ENCODE measurements at regions not wholly inside any gene's neighbourhood (a gene's known extent, or its start where the extent isn't known, plus 50 kb on each side); places are given as distances from the start of the nearest gene placed in this dataset.

DNA sequence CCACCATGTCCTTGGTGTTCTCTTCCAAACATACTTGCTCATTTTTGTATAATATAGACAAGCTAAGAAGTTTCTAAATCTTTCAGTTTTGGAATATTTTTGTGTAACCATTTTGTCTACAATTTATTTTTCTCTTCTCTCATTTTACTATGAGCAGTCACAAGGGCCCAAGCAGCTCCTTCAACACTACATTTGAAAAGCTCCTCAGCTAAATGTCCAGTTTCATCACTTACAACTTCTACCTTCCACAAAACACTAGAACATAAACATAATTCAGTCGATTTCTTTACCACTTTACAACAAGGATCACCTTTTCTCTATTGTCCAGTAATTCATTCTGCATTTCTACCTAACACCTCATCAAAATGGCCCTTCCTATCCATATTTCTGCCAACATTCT, 554.4 kb downstream of the RAB28 start:
- Histone ChIP-seq H3K4me3 (ENCODE audit: low read depth in 1 of 3, low read length in 3 of 3) (no peak overlapping the region), H3K27me3 (ENCODE audit: control insufficient read depth in 4 of 4, insufficient read depth in 4 of 4, low read length in 3 of 4) (no peaks in the 10 kb centered on the region), H3K9ac (ENCODE audit: low read depth in 1 of 2, low read length in 2 of 2) (no peak overlapping the region), H3K36me3 (ENCODE audit: control insufficient read depth in 4 of 4, insufficient read depth in 3 of 4, low read depth in 1 of 4, low read length in 3 of 4) (no peaks in the 10 kb centered on the region), H3K4me1 (ENCODE audit: control insufficient read depth in 4 of 4, insufficient read depth in 4 of 4, low read length in 3 of 4) (peaks cover 0 to 30% (median 25%) of the 10 kb centered on the region in 4 donors), H3K27ac (ENCODE audit: low read depth in 1 of 2, low read length in 2 of 2) (no peak overlapping the region), H3K9me3 (ENCODE audit: control insufficient read depth in 4 of 4, low read length in 3 of 4) (peaks cover 0 to 1% (median 0%) of the 10 kb centered on the region in 4 donors)
- WGBS: 82% methylated on average over 1 of the region's 1 CpG
- DNase-seq (ENCODE audit: low spot score): no peak
- TF ChIP-seq, protein P1, sequence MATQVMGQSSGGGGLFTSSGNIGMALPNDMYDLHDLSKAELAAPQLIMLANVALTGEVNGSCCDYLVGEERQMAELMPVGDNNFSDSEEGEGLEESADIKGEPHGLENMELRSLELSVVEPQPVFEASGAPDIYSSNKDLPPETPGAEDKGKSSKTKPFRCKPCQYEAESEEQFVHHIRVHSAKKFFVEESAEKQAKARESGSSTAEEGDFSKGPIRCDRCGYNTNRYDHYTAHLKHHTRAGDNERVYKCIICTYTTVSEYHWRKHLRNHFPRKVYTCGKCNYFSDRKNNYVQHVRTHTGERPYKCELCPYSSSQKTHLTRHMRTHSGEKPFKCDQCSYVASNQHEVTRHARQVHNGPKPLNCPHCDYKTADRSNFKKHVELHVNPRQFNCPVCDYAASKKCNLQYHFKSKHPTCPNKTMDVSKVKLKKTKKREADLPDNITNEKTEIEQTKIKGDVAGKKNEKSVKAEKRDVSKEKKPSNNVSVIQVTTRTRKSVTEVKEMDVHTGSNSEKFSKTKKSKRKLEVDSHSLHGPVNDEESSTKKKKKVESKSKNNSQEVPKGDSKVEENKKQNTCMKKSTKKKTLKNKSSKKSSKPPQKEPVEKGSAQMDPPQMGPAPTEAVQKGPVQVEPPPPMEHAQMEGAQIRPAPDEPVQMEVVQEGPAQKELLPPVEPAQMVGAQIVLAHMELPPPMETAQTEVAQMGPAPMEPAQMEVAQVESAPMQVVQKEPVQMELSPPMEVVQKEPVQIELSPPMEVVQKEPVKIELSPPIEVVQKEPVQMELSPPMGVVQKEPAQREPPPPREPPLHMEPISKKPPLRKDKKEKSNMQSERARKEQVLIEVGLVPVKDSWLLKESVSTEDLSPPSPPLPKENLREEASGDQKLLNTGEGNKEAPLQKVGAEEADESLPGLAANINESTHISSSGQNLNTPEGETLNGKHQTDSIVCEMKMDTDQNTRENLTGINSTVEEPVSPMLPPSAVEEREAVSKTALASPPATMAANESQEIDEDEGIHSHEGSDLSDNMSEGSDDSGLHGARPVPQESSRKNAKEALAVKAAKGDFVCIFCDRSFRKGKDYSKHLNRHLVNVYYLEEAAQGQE (IDR thresholded peaks at IDR 0.05): no peak
- TF ChIP-seq, protein P2, sequence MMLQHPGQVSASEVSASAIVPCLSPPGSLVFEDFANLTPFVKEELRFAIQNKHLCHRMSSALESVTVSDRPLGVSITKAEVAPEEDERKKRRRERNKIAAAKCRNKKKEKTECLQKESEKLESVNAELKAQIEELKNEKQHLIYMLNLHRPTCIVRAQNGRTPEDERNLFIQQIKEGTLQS (IDR thresholded peaks at IDR 0.05): no peak
- TF ChIP-seq, protein P3, sequence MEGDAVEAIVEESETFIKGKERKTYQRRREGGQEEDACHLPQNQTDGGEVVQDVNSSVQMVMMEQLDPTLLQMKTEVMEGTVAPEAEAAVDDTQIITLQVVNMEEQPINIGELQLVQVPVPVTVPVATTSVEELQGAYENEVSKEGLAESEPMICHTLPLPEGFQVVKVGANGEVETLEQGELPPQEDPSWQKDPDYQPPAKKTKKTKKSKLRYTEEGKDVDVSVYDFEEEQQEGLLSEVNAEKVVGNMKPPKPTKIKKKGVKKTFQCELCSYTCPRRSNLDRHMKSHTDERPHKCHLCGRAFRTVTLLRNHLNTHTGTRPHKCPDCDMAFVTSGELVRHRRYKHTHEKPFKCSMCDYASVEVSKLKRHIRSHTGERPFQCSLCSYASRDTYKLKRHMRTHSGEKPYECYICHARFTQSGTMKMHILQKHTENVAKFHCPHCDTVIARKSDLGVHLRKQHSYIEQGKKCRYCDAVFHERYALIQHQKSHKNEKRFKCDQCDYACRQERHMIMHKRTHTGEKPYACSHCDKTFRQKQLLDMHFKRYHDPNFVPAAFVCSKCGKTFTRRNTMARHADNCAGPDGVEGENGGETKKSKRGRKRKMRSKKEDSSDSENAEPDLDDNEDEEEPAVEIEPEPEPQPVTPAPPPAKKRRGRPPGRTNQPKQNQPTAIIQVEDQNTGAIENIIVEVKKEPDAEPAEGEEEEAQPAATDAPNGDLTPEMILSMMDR (IDR thresholded peaks at IDR 0.05; ENCODE audit: low read depth, low read length, missing input control): no peak
- no peak for TF ChIP-seq HNF4G (IDR thresholded peaks at IDR 0.05)
- no peak for TF ChIP-seq FOXA2 (IDR thresholded peaks at IDR 0.05)
- TF ChIP-seq EGR1 (IDR thresholded peaks at IDR 0.05; ENCODE audit: low read depth in 2 of 2): no peak
- no peak for TF ChIP-seq MAX (IDR thresholded peaks at IDR 0.05)
- TF ChIP-seq HNF4A (conservative IDR thresholded peaks at IDR 0.05): no peak

- Histone ChIP-seq H3K9me3 (ENCODE audit: control insufficient read depth in 4 of 4, low read length in 3 of 4) (peaks cover 0 to 3% (median 2%) of the 10 kb centered on the region in 4 donors), H3K36me3 (ENCODE audit: control insufficient read depth in 4 of 4, insufficient read depth in 3 of 4, low read depth in 1 of 4, low read length in 3 of 4) (no peaks in the 10 kb centered on the region), H3K4me1 (ENCODE audit: control insufficient read depth in 4 of 4, insufficient read depth in 4 of 4, low read length in 3 of 4) (peaks cover 0 to 22% (median 15%) of the 10 kb centered on the region in 4 donors), H3K27ac (ENCODE audit: low read depth in 1 of 2, low read length in 2 of 2) (no peak overlapping the region), H3K27me3 (ENCODE audit: control insufficient read depth in 4 of 4, insufficient read depth in 4 of 4, low read length in 3 of 4) (no peaks in the 10 kb centered on the region), H3K9ac (ENCODE audit: low read depth in 1 of 2, low read length in 2 of 2) (no peak overlapping the region), H3K4me3 (ENCODE audit: low read depth in 1 of 3, low read length in 3 of 3) (no peak overlapping the region)
- no peak for TF ChIP-seq HNF4A (conservative IDR thresholded peaks at IDR 0.05)
- TF ChIP-seq GABPA (IDR thresholded peaks at IDR 0.05 in 1 of 2, conservative IDR thresholded peaks at IDR 0.05 in 1 of 2): no peak
- no peak for TF ChIP-seq YY1 (IDR thresholded peaks at IDR 0.05)
- TF ChIP-seq, protein P2 (IDR thresholded peaks at IDR 0.05): no peak
- TF ChIP-seq JUND (IDR thresholded peaks at IDR 0.05): no peak
- TF ChIP-seq NR2F2 (IDR thresholded peaks at IDR 0.05): no peak
- DNase-seq (ENCODE audit: low spot score): no peak
These were observed 555.4 kb downstream of the RAB28 start for GRCh38 chr4:12928751-12929150.
